ENCODE measurements at regions not wholly inside any gene's neighbourhood (a gene's known extent, or its start where the extent isn't known, plus 50 kb on each side); places are given as distances from the start of the nearest gene placed in this dataset.
A peak's percentile ranks its signal among the peaks of the same experiment; 100 is the strongest.

DNA sequence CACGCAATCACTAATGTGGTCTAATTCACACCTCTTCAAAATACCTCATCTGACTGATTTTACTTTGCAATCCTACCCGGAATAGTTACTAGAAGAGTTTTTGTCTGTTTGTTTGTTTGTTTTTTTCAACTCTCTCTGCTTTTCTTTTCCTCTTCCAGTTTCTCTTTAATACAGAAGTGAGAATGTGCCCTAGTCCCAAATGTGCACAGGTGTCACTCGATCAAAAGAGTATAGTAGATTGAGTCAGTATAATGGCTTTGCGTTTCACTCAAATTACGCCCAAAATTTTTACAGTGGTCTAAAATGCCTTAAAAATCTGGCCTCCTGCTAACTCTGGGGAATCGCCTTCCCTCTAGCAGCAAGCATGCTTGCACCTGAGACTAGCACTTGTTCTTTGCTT lies 1536.8 kb downstream of the KCNT2 start:
- no peak for DNase-seq (ENCODE audit: low spot score)

DNA sequence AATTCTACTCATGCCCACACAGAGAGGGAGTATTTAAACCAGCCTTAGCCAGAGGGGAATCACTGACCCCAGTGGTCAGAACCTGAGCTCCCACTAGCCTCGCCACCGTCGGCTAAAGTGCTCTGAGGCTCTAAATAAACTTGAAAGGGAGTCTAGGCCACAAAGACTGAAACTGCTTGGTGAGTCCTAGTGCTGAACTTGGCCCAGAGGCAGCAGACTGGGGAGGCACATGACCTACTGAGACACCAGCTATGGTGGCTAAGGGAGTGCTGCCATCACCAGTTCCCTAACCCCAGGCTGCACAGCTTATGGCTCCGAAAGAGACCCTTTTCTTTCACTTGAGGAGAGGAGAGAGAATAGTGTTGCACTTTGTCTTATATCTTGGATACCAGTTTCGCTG lies 1542.8 kb downstream of the KCNT2 start:
- no peak for DNase-seq (ENCODE audit: low spot score)

DNA sequence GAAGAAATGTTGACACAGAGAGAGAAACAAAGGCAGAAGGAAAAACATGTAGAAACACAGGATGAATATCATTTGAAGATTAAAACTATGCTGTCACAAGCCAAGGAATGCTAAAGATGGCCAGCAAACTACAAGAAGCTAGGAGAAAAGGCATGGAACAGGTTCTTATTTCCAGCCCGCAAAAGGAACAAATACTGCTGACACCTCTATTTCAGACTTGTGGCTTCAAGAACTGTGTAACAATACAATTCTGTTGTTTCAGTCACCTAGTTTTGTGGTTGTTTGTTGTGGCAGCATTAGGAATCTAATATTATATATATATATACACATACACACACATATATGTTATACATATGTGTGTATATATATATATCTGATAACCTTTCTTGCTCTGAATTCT lies 1543.9 kb downstream of the KCNT2 start:
- DNase-seq (ENCODE audit: low spot score) = no peak

DNA sequence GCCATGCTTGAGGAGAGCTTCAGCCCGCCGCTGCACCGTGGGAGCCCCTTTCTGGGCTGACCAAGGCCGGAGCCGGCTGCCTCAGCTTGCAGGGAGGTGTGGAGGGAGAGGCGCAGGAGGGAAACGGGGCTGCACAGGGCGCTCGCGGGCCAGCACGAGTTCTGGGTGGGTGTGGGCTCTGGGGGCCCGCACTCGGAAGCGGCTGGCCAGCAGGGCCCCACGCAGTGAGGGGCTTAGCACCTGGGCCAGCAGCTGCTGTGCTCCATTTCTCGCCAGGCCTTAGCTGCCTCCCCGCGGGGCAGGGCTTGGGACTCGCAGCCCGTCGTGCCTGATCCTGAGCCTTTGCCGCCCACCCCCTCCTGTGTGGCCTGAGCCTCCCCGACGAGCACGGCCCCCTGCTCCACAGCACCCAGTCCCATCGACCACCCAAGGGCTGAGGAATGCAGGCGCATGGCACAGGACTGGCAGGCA lies 1554.0 kb downstream of the KCNT2 start:
- DNase-seq (ENCODE audit: low spot score) = no peak

DNA sequence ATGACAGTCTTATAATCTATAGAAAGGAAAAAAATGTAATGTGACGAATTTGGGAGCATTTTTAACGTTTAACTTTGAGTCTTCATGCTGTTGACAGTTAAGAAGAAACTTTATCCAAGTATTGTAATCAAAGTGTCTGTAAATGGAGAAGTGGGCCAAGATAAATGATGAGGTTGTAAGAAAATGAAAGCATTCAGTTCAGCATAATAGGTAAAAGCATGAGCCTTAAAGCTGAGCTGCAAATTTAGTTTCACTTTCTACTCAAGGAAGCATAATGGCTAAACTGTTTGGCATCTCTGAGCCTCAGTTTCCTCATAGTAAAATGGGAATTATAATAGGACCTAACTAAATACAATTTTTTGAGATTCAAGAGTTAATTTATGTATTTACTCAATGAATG lies 1554.8 kb downstream of the KCNT2 start:
- no peak for DNase-seq (ENCODE audit: low spot score)

DNA sequence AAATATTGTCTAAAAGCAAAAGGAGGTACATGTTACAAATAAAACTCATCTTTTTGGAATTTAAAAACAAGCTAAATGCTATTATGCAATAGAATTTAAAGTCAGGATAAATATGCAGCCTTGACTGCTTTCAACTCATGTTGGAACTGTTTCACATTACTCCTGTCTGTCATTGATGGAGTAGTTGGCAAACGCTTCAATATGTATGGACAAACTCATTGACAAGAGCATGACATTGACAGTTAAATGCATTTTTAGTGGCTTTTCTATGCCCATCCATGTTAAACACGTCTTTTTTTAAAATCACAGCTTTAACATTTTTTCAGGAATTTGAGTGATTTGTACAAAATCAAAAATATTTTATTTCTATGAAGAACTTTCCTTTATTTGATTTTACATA lies 1560.5 kb downstream of the KCNT2 start:
- DNase-seq (ENCODE audit: low spot score) = no peak

DNA sequence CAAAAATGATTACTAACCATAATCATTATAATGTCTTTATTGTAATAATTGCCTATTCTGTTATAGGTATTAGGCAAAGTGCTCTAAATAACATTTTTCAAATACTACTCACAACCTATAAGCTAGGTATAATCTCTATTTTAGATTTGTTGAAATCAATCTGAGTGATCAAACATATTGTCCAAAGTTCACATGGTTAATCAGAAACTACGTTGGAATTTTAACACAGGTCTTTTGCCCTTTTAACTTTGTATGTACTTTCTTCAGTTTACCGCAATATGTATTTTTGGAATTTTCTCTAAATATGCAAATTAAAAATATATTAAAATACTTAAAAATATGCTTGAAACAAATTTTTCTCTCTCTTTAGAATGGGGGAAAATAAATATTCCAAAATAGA lies 1563.2 kb downstream of the KCNT2 start:
- no peak for DNase-seq (ENCODE audit: low spot score)

DNA sequence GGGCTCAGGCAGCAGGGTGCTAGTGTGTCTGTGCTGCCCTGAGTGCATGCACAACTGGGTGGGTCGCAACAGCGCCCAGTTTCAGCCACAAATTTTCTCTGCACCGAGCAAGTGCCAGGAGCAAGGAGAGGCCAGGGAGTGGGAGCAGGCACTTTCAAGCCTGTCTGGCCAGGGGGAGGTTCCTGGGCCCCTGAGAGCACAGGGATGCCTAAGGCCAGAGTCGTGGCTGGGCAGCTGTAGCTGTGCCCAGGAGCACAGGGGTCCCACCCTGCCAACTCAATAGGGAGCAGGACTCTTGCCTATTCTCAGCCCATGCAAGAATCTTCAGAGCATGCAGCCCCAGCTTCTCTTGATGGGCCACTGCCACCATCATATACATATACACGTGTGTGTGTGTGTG lies 1577.4 kb downstream of the KCNT2 start:
- no peak for DNase-seq (ENCODE audit: low spot score)

DNA sequence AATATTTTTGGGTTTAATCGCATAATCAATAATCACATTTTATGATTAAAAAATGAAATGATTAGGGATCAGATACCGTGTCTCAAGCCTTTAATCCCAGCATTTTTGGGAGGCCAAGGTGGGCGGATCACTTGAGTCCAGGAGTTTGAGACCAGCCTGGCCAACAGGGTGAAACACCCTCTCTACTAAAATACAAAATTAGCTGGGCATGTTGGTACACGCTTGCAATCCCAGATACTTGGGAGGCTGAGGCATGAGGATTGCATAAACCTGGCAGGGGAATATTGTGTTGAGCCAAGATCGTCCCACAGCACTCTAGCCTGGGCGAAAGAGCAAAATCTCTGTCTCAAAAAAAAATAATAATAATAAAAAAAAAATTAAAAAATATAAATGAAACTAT lies 1581.4 kb downstream of the KCNT2 start:
- no peak for DNase-seq (ENCODE audit: low spot score)

DNA sequence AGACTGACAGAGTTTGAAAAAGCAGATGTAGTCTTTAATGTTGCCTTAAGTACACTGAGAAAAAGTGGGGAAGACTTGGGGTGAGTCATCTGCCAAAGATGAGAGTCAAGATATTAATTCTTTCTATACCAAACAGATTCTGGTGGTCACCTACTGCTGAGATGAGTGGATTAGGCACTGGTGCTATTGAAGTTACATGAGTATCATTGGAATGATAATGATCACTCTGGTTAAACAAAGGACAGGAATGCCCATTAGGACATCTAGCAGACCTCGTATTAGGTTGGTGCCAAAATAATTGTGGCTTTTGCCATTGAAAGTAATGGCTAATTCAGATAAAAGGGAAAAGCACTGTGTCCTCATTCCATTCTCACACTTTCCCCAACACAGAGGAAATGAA lies 1588.9 kb downstream of the KCNT2 start:
- no peak for DNase-seq (ENCODE audit: low spot score)

DNA sequence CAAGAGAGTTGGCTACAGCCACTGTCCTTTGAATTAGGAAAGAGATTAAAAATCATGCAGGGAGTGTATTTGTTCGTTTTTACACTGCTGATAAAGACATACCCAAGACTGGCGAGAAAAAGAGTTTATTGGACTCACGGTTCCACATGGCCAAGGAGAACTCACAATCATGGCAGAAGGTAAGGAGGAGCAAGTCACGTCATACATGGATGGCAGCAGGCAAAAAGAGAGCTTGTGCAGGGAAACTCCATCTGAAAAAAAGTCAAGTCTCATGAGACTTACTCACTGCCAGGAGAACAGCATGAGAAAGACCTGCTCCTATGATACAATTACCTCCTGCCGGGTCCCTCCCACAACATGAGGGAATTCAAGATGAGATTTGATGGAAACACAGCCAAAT lies 1595.2 kb downstream of the KCNT2 start:
- no peak for DNase-seq (ENCODE audit: low spot score)

DNA sequence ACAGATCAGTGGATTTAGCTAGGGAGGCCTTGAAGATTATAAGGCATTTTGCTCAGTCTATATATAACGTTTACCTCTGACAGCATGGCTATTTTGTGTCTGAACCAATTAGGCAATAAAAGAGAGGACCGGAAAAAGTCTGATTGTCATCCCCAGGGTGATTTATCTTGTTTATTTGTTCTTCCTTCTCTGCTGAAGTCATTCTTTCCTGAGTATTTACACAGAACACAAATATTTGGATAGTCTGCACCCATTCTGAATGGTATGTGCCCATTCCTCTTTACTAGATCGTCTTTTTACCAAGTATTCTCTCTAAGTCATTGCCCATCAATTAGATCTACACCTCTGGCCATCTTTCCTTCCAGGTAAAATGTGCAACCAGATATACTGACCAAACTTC lies 1602.9 kb downstream of the KCNT2 start:
- no peak for DNase-seq (ENCODE audit: low spot score)

DNA sequence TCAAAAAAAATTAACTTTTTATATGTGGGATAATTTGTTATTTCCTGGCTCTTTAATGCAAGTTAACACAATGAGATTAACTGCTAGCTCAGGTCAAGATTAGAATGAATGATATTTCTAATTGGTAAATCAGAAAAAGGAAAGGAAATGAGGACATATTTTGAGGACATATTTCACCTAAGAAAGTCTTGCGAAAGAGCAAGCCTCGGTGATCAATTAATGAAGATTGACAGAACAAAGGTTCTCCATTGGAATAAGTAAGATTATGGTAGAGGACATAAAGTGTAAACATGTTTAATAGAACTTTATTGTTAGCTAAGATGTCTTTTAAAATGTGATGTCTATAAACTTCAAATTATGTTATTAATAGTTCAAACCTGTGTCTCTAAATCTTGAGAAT lies 1617.8 kb downstream of the KCNT2 start:
- no peak for DNase-seq (ENCODE audit: low spot score)

DNA sequence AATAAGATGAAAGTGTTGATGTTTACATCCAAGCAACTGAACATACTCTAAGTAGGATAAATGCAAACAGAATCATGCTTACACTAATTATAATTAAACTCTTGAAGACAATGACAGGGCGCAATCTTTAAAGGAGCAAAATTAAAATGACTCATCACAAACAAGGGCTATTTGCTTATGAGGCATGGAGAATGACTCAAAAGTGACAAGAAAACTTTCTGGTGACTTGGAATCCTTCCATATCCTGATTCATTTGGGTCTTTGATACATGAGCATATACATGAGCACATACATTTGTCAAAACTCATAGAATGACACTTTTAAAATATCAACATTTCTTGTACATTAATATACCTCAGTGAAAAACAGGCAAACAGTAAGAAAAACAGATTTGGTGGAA lies 1632.3 kb downstream of the KCNT2 start:
- no peak for DNase-seq (ENCODE audit: low spot score)

DNA sequence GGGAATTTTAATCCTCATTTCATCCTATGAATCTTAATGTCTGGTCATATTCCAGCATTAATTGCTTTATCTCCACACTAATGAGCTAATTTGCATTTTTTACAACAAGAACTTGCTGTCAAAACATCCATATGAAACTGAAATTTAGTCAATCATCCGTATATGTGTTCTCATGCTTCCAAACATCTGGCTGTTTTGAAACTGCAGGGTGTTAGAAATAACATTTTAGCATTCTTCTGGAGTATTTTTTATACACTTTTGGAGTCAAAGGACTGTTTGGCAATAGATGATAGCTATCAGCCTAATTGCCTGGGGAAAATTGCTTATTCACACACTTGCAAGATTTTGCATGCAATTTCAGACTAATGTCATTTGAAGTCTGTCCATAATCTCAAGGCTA lies 1639.3 kb downstream of the KCNT2 start:
- no peak for DNase-seq (ENCODE audit: low spot score)

DNA sequence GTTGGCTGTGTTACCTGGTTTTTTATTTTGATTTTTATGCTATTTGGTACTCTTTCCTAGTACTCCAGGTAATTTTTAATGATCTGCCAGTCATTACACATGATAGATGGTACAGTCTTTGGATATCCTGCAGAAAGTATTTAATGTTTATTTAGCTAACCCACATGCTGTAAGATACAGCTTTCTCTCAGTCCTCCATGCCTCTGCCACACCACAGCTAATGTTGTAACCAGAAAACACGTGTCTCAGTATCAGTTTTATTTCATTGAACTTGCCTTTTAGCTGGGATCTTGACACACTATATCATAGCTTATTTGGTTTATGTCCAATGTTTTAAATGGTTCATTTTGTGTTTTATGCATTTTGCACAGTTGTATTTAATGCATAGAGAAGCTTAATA lies 1648.4 kb downstream of the KCNT2 start:
- DNase-seq (ENCODE audit: low spot score) = no peak

DNA sequence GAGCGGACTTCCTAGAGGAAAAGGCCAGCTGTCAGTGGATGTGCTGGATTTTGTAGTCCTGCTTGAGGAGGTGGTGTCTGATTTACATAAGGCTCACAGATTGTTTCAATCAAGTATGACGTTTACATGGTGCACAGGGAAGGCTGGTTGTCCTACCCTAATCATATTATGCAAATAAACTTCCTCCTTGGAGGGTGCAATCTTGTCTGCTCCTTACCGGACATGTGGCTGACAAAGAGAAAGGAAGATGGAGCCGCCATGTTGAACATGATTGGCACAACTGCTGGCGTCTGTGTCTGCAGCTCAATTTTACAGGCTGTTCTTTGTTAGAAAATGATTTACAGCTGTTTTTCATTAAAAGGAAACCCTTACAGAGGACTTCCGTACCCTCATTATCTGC lies 1656.1 kb downstream of the KCNT2 start:
- DNase-seq (ENCODE audit: low spot score) = no peak

DNA sequence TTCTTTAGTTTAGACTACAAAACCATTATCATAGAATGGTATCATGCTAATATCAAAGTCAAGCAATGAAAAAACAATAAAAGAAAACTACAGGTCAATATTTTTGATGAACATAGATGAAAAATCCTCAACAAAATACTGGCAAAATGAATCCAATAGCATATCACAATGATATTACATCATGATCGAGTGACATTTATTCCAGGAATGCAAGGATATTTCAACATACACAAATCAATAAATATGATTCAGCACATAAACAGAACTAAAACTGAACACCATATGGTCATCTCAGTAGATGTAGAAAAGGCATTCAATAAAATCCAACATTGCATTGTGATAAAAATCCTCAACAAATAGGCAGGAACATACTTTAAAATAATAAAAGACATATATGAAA lies 1657.7 kb downstream of the KCNT2 start:
- DNase-seq (ENCODE audit: low spot score) = no peak

DNA sequence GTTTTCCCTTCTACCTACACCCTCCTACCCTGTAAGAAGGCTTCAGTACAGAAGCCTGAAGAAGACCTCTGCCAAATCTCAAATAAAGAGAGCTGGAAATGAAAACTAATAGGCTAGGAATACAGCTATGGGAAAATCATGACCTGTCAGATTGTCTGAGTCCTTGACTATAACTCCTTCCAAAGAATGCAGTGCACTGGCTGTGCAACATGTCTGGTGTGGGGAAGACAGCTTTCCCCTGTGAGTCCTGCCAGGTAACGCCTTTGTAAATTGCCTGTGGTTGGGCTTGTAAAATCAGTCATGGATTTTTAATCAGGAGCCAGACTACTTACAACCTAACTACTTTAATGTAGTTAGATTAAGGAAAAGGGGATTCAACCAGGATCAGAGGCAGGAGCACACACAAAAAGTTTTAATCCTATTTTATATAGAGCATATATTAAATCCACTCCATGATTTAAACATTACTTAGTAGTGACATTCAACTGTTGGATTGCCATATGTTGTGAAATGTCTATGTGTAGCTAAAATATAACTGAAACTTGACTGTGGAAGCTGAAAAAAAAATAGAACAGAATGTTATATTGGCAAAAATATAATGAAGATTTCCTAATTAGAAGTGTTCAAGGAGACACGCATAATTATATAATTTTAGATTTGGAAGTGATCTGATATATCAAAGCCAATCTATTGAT lies 1667.8 kb downstream of the KCNT2 start:
- DNase-seq (ENCODE audit: low spot score) = peak; percentile 2

DNA sequence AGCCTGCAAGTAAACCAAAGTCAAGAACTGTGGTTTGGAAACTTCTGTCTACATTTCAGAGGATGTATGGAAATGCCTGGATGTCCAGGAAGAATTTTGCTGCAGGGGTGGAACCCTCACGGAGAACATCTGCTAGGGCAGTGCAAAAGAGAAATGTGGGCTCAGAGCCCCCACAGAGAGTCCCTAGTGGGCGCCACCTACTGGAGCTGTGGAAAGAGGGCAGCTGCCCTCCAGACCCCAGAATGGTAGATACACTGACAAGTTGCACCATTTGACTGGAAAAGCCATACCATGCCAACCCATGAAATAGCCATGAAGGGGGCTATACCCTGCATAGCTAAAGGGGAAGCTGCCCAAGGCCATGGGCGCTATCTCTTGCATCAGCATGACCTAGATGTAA lies 1672.4 kb downstream of the KCNT2 start:
- DNase-seq (ENCODE audit: low spot score) = no peak

DNA sequence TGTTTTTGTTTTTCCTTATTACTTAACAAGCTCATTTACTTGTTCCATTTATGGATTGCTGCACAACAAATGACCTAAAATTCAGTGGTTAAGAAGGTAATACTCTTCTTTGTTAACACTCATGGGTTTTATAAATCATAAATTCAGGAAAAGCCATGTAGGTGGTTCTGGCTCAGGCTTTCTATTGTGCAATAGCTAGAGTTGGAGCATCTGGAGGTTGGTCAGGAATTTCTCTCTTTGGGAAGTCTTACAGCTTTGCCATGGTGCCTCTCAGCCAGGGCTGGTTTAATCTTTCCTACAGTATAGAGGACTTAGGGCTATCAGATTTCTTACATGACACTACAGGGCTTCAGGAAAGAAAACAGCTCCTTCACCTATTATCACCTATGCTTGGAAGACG lies 1677.1 kb downstream of the KCNT2 start:
- DNase-seq (ENCODE audit: low spot score) = peak; percentile 4

DNA sequence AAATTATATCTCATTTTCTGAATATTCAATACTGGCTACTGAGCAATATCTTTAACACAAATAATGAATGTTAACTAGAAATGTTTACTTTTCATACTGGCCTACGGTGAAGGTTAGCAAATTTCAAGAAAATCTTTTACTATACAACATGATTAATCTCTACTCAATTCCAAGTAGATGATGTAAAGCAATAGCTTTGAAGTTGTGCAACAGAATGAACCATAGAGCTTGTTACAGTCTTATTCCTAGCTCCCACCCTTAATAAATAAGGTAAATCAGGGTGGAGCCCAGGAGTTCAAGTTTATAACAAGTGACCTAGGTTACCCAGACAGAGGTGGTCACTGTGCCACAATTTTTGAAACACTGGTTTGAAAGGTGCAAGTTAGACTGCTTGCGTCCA lies 1678.1 kb downstream of the KCNT2 start:
- no peak for DNase-seq (ENCODE audit: low spot score)

DNA sequence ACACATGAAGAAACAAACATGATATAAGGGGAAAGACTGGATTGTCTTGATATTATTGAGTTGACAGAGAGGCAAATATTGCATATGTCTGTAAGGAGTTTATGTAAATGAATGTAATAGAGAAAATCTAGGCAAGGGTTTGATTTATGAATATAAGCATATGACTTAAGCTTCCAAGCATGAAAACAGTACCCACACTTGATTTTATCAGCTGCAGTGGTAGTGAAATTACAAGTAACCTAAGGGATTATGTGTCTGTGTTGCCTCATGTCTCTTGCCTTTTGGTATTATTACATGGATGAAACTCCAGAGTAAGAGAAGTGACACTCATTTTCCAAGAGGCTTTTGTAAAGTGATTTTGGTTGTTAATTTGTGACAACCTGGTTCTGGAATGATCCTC lies 1678.9 kb downstream of the KCNT2 start:
- no peak for DNase-seq (ENCODE audit: low spot score)

DNA sequence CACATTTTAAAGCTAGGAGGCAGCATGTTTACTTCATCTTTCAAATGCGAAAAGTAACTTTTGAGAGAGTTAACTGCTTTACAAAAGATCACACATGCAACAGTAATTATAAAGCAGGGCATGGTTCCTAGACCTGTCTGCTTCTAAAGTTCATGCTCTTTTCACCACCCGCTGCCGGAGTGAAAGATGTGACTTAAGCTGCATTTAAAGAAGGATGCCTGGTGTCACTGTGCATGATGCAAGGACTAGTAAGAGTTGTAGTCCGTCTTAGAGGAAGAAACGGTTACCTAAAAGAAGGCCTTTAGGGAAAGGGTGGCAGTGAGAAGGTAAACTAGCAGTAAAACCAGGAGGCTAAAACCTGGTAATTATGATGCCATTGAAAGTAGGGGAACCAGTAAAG lies 1689.1 kb downstream of the KCNT2 start:
- no peak for DNase-seq (ENCODE audit: low spot score)

DNA sequence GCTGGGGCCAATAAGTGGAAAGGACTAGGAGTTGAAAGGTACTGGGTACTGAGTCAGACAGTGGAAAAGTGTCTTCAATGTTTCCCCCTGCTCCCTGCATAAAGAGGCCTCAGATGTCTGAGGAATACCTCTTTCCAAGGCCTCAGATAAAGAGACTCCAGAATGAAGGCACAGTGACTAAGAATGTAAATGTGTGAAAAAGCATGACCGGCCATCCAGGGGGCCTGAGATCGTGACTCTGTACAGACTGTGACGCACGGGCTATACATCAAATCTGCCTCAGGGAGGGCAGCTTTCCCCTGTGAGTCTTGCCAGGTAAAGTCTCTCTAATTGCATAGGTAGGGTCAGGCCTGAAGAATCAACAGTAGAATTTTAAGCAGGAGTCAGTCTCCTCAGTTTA lies 1690.5 kb downstream of the KCNT2 start:
- no peak for DNase-seq (ENCODE audit: low spot score)
